Ovary (tissue), 3 donors: ENCODE measurements at regions not wholly inside any gene's neighbourhood (a gene's known extent, or its start where the extent isn't known, plus 50 kb on each side); places are given as distances from the start of the nearest gene placed in this dataset.

Source experiments
- CTCF ChIP-seq, 3 donors: fragments of 450-650 bp in 2 of 3; fragments of 200-600 bp in 1 of 3; IDR thresholded peaks; one replicate each; pipeline versions ENCODE4 v1.5.1 to v1.8.0; 2016 to 2022; ENCODE audit warnings: antibody characterized with exemption in 3 of 3, mild to moderate bottlenecking in 1 of 3
- EP300 ChIP-seq: sonication (generic); formaldehyde crosslinking; IDR thresholded peaks from one replicate; pipeline ENCODE4 v1.6.1; 2017; ENCODE audit warnings: antibody characterized with exemption
- donor health status: DM: no; HTN: no; CAD: no.

GRCh38 chr3:99536555-99537314 is 101.7 kb upstream of the COL8A1 start:
- no peak for TF ChIP-seq CTCF (IDR thresholded peaks at IDR 0.05)
- TF ChIP-seq EP300, result no peak
